Endothelial cell (in vitro differentiated cells): ENCODE measurements at regions not wholly inside any gene's neighbourhood (a gene's known extent, or its start where the extent isn't known, plus 50 kb on each side); places are given as distances from the start of the nearest gene placed in this dataset.

Experiments used
- DNase-seq: peaks from one replicate; pipeline ENCODE4 v3.0.0; 2021; ENCODE audit warnings: low spot score
- H3K27ac Mint-ChIP-seq: one replicate; pipeline ENCODE4 v1.8.0; 2021; ENCODE audit warnings: mixed read lengths, inconsistent platforms; ENCODE audit not compliant: unreplicated experiment
- H3K27me3 Mint-ChIP-seq: one replicate; pipeline ENCODE4 v1.8.0; 2021; ENCODE audit warnings: mild to moderate bottlenecking, moderate library complexity, mixed read lengths, inconsistent platforms; ENCODE audit not compliant: unreplicated experiment
- H3K36me3 Mint-ChIP-seq: one replicate; pipeline ENCODE4 v1.8.0; 2021; ENCODE audit warnings: mild to moderate bottlenecking, low read depth, mixed read lengths, inconsistent platforms; ENCODE audit not compliant: unreplicated experiment
- H3K4me1 Mint-ChIP-seq: one replicate; pipeline ENCODE4 v1.8.0; 2021; ENCODE audit warnings: mild to moderate bottlenecking, mixed read lengths, inconsistent platforms; ENCODE audit not compliant: unreplicated experiment
- H3K4me3 Mint-ChIP-seq: one replicate; pipeline ENCODE4 v1.8.0; 2021; ENCODE audit warnings: mild to moderate bottlenecking, mixed read lengths, inconsistent platforms; ENCODE audit not compliant: unreplicated experiment
- H3K9me3 Mint-ChIP-seq: one replicate; pipeline ENCODE4 v1.8.0; 2021; ENCODE audit warnings: mixed read lengths, inconsistent platforms; ENCODE audit not compliant: unreplicated experiment
- TF ChIP-seq, protein P1 (sequence below): fragments of 200-600 bp; sonication (generic); IDR thresholded peaks from one replicate; pipeline ENCODE4 v1.5.0; 2021; ENCODE audit warnings: antibody characterized with exemption; ENCODE audit not compliant: unreplicated experiment

DNA sequence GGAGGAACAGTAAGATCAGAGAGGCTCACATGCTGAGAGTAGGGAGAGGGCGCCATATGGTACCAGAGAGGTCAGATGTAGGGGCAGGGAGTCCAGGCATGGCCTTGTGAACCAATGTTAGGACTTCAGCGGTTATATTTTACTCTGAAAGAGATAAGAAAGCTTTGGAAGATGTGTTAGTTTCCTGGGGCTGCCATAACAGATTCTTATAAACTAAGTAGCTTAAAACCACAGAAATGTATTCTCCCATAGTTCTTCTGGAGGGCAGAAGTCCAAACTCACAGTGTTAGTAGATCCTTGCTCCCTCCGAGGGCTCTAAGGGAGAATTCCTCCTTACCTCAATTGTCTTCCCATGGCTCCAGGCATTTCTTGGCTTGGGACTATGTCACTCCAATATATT lies 502.5 kb upstream of the ADGRL2 start:
- DNase-seq, result no peak
- TF ChIP-seq, protein P1, sequence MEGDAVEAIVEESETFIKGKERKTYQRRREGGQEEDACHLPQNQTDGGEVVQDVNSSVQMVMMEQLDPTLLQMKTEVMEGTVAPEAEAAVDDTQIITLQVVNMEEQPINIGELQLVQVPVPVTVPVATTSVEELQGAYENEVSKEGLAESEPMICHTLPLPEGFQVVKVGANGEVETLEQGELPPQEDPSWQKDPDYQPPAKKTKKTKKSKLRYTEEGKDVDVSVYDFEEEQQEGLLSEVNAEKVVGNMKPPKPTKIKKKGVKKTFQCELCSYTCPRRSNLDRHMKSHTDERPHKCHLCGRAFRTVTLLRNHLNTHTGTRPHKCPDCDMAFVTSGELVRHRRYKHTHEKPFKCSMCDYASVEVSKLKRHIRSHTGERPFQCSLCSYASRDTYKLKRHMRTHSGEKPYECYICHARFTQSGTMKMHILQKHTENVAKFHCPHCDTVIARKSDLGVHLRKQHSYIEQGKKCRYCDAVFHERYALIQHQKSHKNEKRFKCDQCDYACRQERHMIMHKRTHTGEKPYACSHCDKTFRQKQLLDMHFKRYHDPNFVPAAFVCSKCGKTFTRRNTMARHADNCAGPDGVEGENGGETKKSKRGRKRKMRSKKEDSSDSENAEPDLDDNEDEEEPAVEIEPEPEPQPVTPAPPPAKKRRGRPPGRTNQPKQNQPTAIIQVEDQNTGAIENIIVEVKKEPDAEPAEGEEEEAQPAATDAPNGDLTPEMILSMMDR, result no peak
- Mint-ChIP-seq H3K4me3 (no peak overlapping the region), H3K9me3 (no peaks in the 10 kb centered on the region), H3K27me3 (no peaks in the 10 kb centered on the region), H3K27ac (no peak overlapping the region), H3K36me3 (no peaks in the 10 kb centered on the region), H3K4me1 (no peaks in the 10 kb centered on the region)

DNA sequence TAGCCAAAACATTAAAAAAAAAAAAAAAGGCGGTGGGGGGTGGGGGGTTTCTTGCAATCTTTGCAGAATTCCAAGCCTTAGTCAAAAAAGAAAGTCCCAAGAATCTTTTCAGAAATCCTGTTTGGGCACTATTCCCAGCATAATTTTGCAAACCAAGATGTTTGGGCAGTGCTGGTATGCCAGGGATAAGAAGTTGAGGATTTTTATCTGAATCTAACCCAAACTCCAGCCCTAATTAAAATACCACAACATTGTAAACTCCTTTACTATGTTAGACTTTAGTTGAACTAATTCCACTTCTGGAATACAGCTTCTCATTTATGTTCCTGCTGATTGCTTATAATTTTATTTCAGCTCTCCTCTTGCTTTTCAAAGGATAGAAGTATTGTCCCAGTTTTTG lies 504.1 kb upstream of the ADGRL2 start:
- H3K27ac Mint-ChIP-seq, result no peak overlapping the region
- DNase-seq, result no peak
- H3K36me3 Mint-ChIP-seq, result no peaks in the 10 kb centered on the region

DNA sequence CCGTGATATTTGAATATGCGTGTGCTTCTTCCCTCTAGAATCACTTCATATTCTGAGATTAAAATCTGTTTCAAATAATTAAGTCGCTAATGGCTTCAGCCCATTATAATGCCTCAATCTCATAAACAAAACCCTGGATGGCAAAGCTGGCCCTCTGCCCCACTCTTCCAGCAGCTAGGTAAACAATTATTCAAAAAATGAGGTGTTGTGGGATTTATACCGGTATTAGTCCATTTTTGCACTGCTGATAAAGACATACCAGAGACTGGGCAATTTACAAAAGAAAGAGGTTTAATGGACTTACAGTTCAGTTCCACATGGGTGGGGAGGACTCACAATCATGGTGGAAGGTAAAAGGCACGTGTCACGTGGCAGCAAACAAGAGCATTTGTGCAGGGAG lies 510.4 kb upstream of the ADGRL2 start:
- Mint-ChIP-seq H3K36me3 (no peaks in the 10 kb centered on the region), H3K4me3 (no peak overlapping the region), H3K4me1 (no peaks in the 10 kb centered on the region), H3K9me3 (no peaks in the 10 kb centered on the region), H3K27me3 (no peaks in the 10 kb centered on the region), H3K27ac (no peak overlapping the region)
- TF ChIP-seq, protein P1, result no peak
- no peak for DNase-seq

More for the DNA sequence above, 504.1 kb upstream of the ADGRL2 start:
- Mint-ChIP-seq H3K4me3 (no peak overlapping the region), H3K9me3 (no peaks in the 10 kb centered on the region), H3K4me1 (no peaks in the 10 kb centered on the region), H3K27me3 (no peaks in the 10 kb centered on the region)
- TF ChIP-seq, protein P1, result no peak

DNA sequence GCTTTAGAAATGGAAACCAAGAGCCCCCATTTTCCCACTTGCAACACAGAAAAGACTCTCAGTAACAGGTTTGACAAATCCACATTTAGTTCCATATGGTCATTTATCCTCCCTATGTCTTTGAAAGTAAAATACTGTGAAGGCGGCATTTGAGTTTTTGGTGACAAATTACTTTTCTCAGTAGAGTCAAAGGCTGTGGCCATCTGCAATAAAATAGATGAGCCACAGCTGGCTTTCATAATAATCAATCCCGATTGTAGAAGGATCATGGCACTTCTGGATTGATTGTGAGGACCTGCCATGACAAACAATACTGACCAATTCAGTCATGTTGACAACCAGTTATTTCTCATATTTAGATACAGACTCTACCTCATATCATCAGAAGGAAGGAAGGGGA lies 512.0 kb upstream of the ADGRL2 start:
- H3K9me3 Mint-ChIP-seq, result no peaks in the 10 kb centered on the region
- H3K4me3 Mint-ChIP-seq, result no peak overlapping the region
- no peaks in the 10 kb centered on the region for H3K4me1 Mint-ChIP-seq
- DNase-seq, result no peak
- no peaks in the 10 kb centered on the region for H3K27me3 Mint-ChIP-seq
- TF ChIP-seq, protein P1, result no peak
- no peaks in the 10 kb centered on the region for H3K36me3 Mint-ChIP-seq
- no peak overlapping the region for H3K27ac Mint-ChIP-seq

DNA sequence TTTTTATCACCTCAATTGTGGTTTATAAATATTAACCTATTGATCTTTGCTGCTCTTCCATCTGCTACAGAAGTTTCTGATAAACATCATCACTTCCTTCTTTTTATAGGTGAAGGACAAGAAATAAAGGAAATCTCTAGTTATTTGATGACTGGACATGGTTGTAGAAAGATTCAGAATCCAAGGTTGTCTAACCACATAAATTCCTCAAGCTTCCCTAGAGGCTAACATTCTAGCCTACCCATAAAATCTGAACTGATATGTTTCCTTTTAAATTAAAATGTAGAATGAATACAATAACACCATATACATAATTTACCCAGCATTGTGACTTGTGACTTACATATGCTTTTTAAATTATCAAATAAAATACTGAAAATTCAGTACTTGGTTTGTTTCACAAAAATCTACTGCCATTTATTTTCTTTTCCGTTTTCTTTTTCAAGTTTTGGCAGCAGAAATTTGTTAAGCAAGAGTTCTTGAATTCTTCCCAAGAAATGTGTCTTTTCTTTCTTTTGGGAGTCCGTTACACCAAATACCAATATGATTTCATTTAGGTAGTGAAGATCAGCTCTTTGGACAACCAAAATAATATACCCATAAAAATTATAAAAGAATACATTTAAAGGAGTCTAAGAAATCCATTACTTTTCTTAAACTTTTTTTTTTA lies 513.2 kb upstream of the ADGRL2 start:
- H3K9me3 Mint-ChIP-seq, result no peaks in the 10 kb centered on the region
- TF ChIP-seq, protein P1, result no peak

More for the DNA sequence above, 513.2 kb upstream of the ADGRL2 start:
- H3K4me1 Mint-ChIP-seq, result no peaks in the 10 kb centered on the region
- H3K27me3 Mint-ChIP-seq, result no peaks in the 10 kb centered on the region
- DNase-seq, result no peak
- no peaks in the 10 kb centered on the region for H3K36me3 Mint-ChIP-seq
- no peak overlapping the region for H3K4me3 Mint-ChIP-seq
- H3K27ac Mint-ChIP-seq, result no peak overlapping the region
